Inferior parietal cortex (tissue), 1 donor: ENCODE measurements at regions not wholly inside any gene's neighbourhood (a gene's known extent, or its start where the extent isn't known, plus 50 kb on each side); places are given as distances from the start of the nearest gene placed in this dataset.

Experiments
- DNase-seq: peaks from one replicate; pipeline ENCODE4 v3.0.0-alpha.2; 2016; ENCODE audit errors: extremely low spot score

GRCh38 chr2:126990605-126991532, 92.2 kb downstream of the TEX51 start:
- no peak for DNase-seq

DNA sequence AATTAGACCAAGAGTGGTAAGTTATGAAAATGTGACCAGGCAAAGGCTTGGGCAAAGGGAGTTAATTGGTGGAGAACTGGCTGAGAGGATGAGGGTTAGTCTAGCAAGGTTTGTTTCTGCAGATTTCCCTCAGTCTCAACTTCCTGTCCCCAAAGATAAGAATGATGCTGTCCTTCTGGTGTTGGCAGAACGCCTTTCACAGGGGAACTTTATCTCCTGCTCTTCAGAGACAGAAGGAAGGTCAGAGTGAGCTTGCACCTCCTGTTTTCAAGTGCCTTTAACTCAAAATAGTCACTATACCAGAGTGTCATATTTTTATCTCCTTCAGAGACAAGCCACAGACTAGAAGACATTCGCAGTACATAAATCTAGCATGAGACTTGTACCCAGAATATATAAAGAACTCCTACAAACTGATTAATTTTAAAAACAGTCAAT, 95.7 kb downstream of the TEX51 start:
- no peak for DNase-seq

GRCh38 chr2:126995621-126996377, 97.1 kb downstream of the TEX51 start:
- DNase-seq, result no peak

GRCh38 chr2:126996378-126996699, 97.6 kb downstream of the TEX51 start:
- DNase-seq, result no peak
